Duodenal mucosa (tissue), 2 donors: ENCODE measurements at regions not wholly inside any gene's neighbourhood (a gene's known extent, or its start where the extent isn't known, plus 50 kb on each side); places are given as distances from the start of the nearest gene placed in this dataset.

Source experiments
- H3K27ac ChIP-seq: one replicate; pipeline ENCODE4 v1.7.0; 2013; ENCODE audit warnings: low read depth, low read length
- H3K27me3 ChIP-seq, 2 donors: one replicate each; pipeline ENCODE4 v1.7.0; 2013; ENCODE audit warnings: low read length in 2 of 2, control low read depth in 1 of 2; ENCODE audit not compliant: insufficient read depth in 2 of 2, control insufficient read depth in 1 of 2
- H3K36me3 ChIP-seq, 2 donors: one replicate each; pipeline ENCODE4 v1.7.0; 2013; ENCODE audit warnings: low read length in 2 of 2, control low read depth in 1 of 2; ENCODE audit not compliant: insufficient read depth in 2 of 2, control insufficient read depth in 1 of 2
- H3K4me1 ChIP-seq, 2 donors: one replicate each; pipeline ENCODE4 v1.7.0; 2013; ENCODE audit warnings: low read length in 2 of 2, control low read depth in 1 of 2; ENCODE audit not compliant: insufficient read depth in 2 of 2, control insufficient read depth in 1 of 2
- H3K4me3 ChIP-seq, 2 donors: one replicate each; pipeline ENCODE4 v1.7.0; 2013; ENCODE audit warnings: low read length in 2 of 2, low read depth in 1 of 2
- H3K9ac ChIP-seq, 2 donors: one replicate each; pipeline ENCODE4 v1.7.0; 2013; ENCODE audit warnings: low read length in 2 of 2, low read depth in 1 of 2
- H3K9me3 ChIP-seq, 2 donors: one replicate each; pipeline ENCODE4 v1.7.0; 2013; ENCODE audit warnings: low read length in 2 of 2, control low read depth in 1 of 2; ENCODE audit not compliant: control insufficient read depth in 1 of 2

DNA sequence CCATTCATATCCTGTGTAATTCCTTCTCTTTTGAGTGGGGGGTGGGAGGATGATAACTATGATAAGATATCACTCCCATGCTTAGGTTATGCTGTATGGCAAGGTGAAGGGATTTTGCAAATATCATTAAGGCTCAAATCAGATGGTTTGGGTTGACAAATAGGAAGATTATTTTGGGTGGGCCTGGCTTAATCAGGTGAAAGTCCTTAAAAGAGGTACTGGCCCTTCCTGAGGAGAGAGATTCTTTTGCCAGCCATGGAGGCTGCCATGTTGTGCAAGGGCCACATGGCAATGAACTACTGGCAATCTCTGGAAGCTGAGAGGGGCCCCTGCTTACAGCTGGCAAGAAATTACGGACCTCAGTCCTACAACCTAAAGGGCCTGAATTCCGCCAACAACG, 174.6 kb upstream of the FOXD3 start:
- H3K9ac ChIP-seq = no peak overlapping the region
- H3K9me3 ChIP-seq = no peaks in the 10 kb centered on the region
- H3K4me1 ChIP-seq = no peaks in the 10 kb centered on the region
- no peak overlapping the region for H3K4me3 ChIP-seq
- peaks cover 2 to 9% of the 10 kb centered on the region in 2 donors for H3K27me3 ChIP-seq
- no peak overlapping the region for H3K27ac ChIP-seq
- H3K36me3 ChIP-seq = no peaks in the 10 kb centered on the region

DNA sequence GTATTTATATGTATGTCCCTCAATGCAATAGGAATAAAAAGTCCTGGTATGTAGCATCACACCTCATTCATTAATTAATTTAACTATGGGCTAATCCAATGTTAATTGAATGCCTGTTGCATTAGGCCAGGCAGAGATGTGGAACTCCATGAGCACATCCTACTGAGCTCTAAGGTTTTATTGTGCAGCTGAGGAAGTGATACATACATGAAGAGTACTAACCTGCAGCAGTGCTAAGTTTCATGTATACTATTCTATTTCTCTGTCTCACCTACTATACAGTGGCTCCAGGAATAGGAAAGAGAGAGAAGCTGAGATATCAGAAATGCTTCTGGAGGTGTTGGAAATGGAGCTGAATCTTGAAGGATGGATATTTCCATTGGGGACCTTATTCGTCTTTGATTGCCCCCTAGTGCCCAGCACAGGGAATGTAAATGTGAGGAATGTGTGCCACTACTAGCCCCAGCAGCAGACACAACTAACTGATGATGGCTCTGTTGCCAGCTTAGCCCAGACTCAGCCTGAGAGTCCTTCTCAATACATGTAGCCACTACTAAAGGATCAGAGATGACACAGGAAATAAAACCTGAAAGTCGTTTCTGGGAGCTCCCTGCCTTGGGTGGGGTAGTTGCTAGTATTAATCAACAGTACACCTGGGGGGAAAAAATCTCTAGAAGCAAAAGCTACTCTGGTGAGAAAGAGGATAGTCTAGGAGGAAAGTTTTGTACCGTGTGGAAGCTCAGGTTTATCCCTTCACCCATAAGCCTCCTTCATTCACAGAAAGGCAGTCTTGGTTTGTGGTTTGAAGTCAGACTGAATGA, 173.3 kb upstream of the FOXD3 start:
- no peak overlapping the region for H3K4me3 ChIP-seq
- peaks cover 2 to 9% of the 10 kb centered on the region in 2 donors for H3K27me3 ChIP-seq
- no peaks in the 10 kb centered on the region for H3K36me3 ChIP-seq
- no peak overlapping the region for H3K27ac ChIP-seq
- no peaks in the 10 kb centered on the region for H3K4me1 ChIP-seq
- H3K9me3 ChIP-seq = no peaks in the 10 kb centered on the region
- no peak overlapping the region for H3K9ac ChIP-seq

DNA sequence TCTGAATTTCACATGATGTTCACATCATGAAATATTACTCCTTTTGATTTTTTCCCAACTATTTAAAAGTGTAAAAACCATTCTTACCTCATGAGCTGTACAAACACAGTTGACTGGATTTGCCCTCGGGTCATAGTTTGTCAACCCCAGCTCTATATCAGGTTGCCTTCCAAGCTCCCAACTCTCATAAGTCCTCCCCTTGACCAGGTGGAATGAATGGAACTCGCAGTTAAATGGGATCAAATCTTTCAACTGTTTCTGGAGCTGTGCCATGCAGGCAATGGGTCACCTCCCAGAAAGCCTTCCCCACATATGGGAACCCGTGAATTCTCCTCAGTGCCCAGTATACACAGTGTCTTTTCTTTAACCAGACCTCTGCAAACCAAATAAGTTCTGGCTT, 169.8 kb upstream of the FOXD3 start:
- no peaks in the 10 kb centered on the region for H3K9me3 ChIP-seq
- no peak overlapping the region for H3K9ac ChIP-seq
- no peak overlapping the region for H3K4me3 ChIP-seq
- H3K4me1 ChIP-seq = no peaks in the 10 kb centered on the region
- H3K27ac ChIP-seq = no peak overlapping the region
- H3K27me3 ChIP-seq = peaks cover 2 to 9% of the 10 kb centered on the region in 2 donors
- no peaks in the 10 kb centered on the region for H3K36me3 ChIP-seq

DNA sequence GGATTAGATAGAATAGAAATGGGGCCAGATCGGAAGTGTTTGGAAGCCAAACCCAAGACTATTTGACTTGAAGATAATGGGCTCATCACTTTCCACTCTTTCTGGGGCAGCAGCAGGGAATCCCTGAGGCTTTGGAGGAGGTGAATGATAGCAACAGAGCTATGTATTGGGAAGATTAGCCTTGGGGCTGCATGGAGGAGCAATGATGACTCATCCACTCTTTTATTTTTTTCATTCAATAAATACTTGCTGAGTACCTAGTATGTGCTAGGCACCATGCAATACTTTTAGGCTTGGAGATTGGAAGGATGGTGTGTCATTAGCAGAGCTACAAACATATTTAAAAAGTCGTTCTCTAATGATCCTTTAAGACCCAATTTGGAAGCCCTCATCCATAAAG, 166.9 kb upstream of the FOXD3 start:
- no peak overlapping the region for H3K9ac ChIP-seq
- H3K27ac ChIP-seq = no peak overlapping the region
- no peaks in the 10 kb centered on the region for H3K9me3 ChIP-seq
- no peaks in the 10 kb centered on the region for H3K4me1 ChIP-seq
- H3K36me3 ChIP-seq = no peaks in the 10 kb centered on the region
- H3K4me3 ChIP-seq = no peak overlapping the region
- H3K27me3 ChIP-seq = peaks cover 2 to 9% of the 10 kb centered on the region in 2 donors

DNA sequence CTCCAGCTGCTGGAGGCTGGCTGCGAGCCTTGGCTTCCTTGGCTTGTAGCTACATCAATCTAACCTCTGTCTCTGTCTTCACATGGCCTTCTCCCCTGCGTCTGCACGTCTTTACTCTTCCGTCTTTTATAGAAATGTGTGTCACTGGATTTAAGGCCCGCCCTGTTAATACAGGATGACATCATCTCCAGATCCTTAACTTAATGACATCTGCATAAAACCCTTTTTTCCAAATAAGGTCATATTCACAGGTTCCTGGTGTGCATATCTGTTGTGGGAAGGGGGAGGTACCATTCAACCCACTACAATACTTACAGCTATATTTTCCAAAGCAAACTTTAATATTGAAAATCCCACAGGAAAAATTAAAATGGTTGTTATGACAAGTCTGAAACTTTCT, 165.3 kb upstream of the FOXD3 start:
- no peaks in the 10 kb centered on the region for H3K36me3 ChIP-seq
- no peaks in the 10 kb centered on the region for H3K4me1 ChIP-seq
- H3K9me3 ChIP-seq = no peaks in the 10 kb centered on the region
- H3K4me3 ChIP-seq = no peak overlapping the region
- no peak overlapping the region for H3K9ac ChIP-seq
- H3K27me3 ChIP-seq = peaks cover 0 to 2% of the 10 kb centered on the region in 2 donors
- H3K27ac ChIP-seq = no peak overlapping the region

DNA sequence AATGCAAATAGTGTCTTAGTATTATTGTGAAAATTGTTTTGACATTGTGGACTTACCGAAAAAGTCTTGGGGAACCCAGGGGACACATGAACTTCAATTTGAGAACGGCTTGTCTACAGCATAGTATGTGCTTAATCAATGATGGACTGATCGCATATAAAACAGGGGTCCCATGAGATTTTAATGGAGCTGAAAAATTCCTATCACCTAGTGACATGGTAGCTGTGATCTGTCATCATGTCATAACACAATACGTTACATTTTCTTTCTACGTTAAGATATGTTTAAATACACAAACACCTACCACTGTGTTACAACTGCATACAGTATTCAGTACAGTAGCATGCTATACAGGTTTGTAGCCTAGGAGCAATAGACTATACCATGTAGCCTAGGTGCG, 153.3 kb upstream of the FOXD3 start:
- H3K36me3 ChIP-seq = no peaks in the 10 kb centered on the region

DNA sequence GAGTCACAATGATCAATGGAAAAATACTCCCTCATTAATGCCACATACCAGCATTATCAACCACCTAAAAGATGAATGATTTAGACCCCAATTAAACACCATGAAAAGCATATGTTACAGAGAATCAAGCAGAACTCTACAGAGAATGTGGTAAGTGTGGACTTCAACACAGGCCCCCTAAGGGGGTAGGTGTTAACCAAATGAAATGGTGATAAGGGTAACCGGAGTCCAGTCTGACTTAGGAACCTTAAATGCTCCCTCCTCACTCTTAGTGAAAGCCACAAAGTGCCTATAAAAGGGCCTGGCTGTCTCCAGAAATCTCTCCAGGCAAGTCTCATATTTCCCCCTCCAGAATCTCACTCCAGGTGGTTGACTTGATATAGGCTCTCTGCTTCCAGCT, 149.2 kb upstream of the FOXD3 start:
- no peaks in the 10 kb centered on the region for H3K27me3 ChIP-seq
- no peak overlapping the region for H3K27ac ChIP-seq
- no peaks in the 10 kb centered on the region for H3K9me3 ChIP-seq
- H3K36me3 ChIP-seq = no peaks in the 10 kb centered on the region
- H3K9ac ChIP-seq = no peak overlapping the region
- no peaks in the 10 kb centered on the region for H3K4me1 ChIP-seq
- H3K4me3 ChIP-seq = no peak overlapping the region

More for the DNA sequence above, 153.3 kb upstream of the FOXD3 start:
- Histone ChIP-seq H3K27ac (no peak overlapping the region), H3K4me1 (no peaks in the 10 kb centered on the region), H3K9ac (no peak overlapping the region), H3K27me3 (no peaks in the 10 kb centered on the region), H3K9me3 (no peaks in the 10 kb centered on the region), H3K4me3 (no peak overlapping the region)

DNA sequence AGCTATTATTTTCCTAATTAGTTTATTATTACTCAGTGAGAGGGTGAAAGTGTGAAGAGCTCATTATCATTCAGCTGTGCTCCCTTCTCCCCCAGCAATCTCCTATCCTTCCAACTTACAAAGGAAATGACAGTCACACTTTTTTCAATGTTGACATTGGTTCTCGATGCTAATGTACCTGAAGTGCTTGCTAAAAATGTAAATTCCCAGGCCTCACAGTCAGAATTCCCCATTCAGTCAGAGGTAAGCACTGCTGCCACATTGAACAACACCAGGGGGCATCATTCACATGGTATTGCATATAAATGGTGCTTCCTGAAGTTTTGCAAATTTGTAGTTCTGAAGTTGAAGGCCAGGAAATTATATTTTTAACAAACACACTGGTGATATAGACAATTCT, 132.7 kb upstream of the FOXD3 start:
- H3K9ac ChIP-seq = no peak overlapping the region
- H3K9me3 ChIP-seq = no peaks in the 10 kb centered on the region
- no peaks in the 10 kb centered on the region for H3K27me3 ChIP-seq
- H3K36me3 ChIP-seq = no peaks in the 10 kb centered on the region
- no peak overlapping the region for H3K27ac ChIP-seq
- H3K4me3 ChIP-seq = no peak overlapping the region
- H3K4me1 ChIP-seq = no peaks in the 10 kb centered on the region

DNA sequence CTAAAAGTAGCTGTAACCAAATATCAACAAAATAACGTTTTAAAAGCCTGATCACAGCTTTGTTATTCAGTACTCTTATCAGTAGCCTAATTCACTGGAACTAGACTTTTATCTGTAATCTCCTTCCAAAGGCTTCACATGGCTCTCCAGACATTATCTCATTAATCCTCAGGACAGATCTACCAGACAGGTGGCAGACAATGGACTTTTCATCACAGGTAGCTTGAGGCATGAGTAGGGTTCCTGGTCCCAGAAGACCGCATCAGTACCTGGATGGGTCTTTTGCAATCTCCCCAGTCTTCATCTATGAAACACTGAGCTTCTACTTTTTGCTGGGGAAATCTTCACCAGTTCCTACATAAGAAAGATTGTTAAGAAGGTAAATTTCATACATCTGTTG, 132.2 kb upstream of the FOXD3 start:
- no peaks in the 10 kb centered on the region for H3K4me1 ChIP-seq
- H3K27ac ChIP-seq = no peak overlapping the region
- no peak overlapping the region for H3K9ac ChIP-seq
- H3K27me3 ChIP-seq = no peaks in the 10 kb centered on the region
- no peaks in the 10 kb centered on the region for H3K9me3 ChIP-seq
- H3K4me3 ChIP-seq = no peak overlapping the region
- H3K36me3 ChIP-seq = no peaks in the 10 kb centered on the region

DNA sequence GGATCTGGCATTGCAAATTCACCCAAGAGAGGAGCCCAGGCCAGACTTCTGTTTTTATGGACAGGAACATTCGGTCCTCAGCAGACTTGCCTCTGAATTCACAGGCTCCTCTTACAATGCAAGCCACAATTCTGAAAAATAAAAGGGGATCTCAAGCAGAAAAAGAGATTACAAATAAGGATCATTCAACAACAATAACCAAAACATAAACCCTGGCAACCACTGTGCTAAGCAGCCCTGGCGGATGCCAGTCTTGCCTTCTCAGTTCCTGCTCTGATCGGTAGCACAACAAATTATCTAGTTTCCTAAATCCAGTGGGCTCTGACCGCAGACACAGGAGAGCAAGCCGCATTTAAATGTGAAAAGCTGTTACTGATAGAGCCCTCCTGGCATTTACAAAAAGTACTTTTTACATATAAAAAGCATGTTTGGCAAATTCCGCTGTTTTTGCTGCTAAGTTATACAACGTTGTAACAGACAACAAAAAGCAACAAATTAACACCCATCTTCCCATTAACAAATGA, 123.4 kb upstream of the FOXD3 start:
- no peaks in the 10 kb centered on the region for H3K27me3 ChIP-seq
- no peak overlapping the region for H3K27ac ChIP-seq
- H3K4me3 ChIP-seq = no peak overlapping the region
- H3K9ac ChIP-seq = no peak overlapping the region
- H3K36me3 ChIP-seq = no peaks in the 10 kb centered on the region
- peaks cover 5 to 6% of the 10 kb centered on the region in 2 donors for H3K4me1 ChIP-seq
- no peaks in the 10 kb centered on the region for H3K9me3 ChIP-seq
